HS-5 (cell line): ENCODE measurements at regions not wholly inside any gene's neighbourhood (a gene's known extent, or its start where the extent isn't known, plus 50 kb on each side); places are given as distances from the start of the nearest gene placed in this dataset.

ENCODE experiments used
- DNase-seq: peaks from one replicate; pipeline ENCODE4 v3.0.0-alpha.2; 2012; ENCODE audit warnings: low read depth

DNA sequence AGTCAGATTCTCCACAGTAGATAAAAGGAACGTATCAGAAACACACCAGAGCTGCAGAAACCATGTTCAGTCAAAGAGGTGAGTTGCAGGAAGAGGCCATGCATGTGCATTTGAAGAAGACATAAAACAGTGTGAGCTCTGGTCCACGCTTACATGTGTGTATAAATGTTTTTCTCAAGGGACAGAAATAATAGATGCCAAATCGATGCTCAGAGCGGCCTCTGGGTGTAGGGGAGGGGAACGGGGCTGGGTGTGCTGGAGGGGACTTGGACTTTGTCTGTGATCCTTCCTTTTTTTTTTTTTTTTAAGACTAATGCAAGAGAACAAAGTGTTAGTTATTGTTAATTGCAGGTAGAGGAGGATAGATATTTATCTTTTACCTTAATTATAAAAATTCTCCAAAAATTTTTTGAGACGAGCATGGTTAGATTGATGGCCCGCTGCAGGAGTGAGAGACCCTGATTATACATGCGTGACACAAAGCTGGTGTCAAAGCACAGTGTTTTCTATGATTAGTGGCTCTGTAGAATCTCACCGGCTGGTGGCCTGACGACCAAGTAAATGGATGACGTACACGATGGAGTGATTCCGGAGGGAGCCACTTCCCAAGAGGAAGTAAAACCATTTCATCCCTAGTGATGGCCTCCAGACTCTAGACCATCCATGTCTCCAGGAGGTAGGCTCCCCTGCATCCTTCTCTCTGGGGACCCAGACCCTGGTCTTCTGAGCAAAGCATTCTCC is 240.2 kb downstream of the ENGASE start:
- no peak for DNase-seq

DNA sequence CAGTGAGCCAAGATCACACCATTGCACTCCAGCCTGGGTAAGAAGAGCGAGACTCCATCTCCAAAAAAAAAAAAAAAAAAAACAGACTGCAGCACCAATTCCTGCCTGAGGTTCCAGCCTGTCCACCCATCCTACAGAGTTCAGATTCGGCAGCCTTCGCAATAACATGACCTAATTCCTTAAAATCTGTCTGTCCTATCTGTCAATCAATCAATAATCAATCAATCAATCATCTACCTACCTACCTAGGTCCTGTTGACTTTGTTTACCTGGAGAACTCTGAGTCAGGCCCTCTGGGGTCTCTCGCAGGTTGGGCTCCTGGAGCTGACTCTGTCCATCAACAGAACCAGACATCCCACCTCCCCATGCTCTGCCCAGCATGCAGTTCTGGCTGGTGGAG is 236.7 kb downstream of the ENGASE start:
- no peak for DNase-seq

DNA sequence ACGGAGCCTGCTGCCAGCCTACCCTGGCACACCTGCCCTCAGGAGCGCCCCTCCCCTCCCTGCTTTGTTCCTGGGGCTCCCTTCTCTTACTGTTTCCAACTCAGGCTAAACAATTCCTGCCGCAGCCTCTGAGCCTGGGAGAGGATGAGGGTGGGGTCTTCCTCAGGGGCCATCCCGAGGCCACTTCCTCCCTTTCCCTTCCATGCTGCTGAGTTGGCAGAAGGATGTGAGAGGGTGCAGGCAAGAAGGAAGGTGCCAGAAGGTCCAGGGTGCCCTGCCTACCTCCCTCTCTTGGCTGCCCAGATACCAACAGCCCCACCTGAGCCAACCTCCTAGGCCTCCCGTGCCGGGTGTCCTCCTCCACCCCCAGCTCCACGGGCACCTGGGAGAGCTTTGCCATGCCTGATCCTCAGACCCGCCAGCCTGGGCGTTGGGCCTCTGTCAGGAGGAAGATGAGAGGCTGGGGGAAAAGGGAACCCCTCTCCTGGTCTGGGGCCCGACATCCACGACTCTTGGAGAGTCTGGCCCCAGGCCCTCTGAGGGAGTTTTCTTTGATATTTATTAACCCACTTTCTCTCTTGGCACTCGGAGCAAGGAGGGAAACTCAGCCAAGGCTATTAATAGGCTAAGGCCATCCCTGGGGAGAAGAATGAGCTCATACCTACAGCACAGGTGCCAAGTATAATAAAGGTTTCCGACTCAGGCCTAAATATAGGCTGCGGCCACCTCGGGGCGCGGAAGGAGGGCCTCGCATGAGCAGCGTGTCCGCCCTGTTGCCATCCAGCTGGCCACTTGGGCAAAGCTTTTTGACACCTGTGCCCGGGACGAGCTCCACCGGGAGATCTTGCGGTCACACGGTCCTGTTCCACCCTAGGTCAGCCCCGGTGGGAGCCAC is 232.0 kb downstream of the ENGASE start:
- no peak for DNase-seq

DNA sequence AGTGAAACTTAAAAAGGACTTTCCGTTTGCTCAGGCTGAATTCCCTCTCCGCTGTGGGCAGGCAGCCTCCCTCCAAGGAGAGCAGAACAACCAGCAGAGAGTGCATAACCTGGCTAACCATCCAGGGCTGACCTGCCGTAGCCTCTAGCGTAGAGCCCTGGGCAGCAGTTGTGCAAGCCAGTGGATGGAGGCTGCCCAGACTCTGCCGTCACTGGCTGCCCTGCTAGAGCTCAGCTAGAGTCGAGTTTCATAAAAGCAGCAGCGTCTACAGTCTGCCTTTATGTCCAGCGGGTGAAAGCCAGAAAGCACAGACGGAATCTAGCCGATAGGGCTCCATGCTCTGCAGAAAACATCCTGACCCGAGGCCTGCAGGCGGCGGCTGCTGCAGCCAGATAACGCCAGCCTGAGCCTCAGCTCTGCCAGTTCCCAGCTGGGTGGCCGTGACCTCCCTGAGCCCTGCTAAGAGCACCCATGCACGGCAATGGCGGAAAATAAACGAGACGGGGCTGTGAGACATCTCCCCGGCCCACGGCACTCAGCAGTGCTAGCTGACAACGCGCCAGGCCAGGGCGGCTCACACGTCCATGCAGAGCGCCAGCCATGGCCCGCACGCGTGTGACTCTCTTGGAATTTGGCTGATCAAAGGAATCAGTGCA is 231.3 kb downstream of the ENGASE start:
- DNase-seq = no peak

DNA sequence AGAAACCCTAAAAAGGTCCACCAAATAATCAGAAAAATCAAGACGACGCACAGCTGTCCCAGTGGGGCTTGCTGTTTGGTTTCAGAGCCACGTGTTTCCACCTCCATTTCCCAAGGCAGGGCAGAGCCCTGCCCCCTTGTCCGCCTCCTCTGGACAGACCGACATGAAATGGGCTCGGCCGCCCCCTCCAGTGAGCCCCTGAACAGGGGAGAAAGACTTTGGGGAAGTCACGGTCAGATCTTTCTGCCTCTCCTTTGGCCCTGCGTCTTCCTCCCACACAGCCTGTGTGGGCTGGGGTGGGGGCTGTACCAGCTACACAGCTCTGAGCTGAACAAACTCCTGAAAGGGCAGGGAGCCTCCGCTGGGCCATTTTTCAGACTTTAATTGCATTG is 230.7 kb downstream of the ENGASE start:
- no peak for DNase-seq

DNA sequence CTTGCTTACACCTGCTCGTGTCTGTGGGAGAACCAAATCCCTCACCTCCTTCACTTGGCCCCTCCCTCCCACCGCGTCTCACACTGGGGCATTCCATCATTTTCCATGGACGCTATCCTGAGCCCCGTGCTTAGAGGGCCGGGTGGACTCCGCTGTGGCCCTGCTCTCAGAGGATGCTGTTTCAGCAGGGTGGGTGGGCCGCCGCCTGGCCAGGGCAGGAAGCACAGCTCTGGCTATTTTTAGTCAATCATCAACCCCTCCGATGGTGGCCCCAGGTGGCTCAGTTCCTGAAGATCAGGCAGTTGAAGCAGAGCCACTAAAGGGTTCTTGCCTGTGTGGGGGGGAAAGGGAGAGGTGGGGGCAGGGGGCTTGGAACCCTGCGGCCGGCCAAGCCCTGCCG is 230.3 kb downstream of the ENGASE start:
- no peak for DNase-seq

DNA sequence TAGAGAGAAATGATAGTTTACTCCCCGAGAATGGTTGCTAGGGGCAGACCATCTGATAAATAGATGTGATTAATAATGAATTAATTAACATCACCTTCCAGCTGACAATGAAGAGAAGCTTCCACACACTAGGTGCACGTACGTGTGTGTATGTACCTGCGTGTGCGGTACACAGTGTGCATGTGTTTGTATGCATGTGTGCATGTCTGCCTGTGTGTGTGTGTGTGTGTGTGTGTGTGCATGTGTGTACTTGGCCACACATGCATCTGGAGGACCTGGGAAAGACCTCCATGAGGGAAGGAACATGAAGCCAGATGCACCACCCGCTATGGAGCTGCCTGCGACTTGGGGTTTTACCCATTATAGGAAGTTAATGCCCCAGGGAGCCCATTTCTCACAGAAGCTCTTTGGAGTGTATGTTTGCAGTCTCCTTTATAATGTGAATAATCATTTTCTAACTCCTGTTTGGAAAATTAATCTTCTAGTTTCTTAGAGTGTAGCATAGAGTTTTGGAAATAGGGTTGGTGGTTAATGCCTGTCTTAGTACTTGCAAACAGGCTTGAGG is 229.1 kb downstream of the ENGASE start:
- no peak for DNase-seq

DNA sequence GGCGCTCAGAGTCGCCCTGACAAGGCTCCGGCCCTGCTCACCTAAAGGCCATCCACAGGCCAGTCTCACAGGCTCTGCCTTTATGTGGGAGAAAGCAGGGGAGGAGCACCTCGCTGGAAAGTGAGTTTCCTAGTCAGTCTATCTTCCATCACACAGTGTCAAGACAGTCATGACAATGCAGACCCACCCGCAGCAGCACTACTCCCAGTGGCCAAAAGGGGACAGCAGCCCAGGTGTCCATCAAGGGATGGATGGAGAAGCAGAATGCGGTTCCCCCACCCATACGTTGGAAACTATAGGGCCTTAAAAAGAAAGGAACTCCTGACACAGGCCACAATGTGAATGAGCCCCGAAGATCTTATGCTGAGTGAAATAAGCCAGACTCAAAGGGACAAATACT is 226.8 kb downstream of the ENGASE start:
- no peak for DNase-seq

DNA sequence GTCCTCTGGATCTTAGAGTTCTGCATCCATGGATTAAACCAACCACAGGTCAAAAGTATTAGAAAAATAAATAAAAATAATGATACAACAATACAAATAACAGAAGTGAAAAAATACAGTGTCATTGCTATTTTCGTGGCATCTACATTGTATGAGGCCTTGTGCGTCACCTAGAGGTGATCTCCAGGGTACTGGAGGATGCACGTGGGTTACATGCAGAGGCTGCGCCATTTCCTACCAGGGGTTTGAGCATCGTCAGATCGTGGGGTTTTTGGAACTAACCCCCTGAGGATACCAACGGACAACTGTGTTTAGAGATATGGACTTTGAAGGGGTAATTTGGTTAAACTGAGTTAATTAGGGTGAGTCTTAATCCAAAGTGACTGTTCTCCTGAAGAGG is 224.7 kb downstream of the ENGASE start:
- DNase-seq = no peak

DNA sequence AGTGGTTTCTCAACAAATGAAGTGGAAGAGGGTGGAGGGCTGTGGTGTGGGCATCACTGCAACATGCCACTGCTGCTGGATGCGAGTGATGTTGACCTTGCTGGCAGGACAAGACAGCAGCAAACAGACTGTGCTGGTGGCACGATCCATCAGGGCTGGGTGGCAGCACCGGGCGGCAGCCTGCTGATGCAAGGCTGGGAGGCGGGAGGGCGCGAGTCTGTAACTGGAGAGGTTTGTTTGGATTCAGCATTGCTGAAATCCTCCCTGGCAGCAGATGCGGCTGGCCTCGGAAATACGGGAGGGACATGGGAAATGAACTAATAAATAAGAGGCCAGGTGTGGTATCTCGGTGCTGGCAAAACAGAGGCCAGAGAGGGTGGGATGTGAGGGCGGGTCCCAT is 224.2 kb downstream of the ENGASE start:
- DNase-seq = no peak

DNA sequence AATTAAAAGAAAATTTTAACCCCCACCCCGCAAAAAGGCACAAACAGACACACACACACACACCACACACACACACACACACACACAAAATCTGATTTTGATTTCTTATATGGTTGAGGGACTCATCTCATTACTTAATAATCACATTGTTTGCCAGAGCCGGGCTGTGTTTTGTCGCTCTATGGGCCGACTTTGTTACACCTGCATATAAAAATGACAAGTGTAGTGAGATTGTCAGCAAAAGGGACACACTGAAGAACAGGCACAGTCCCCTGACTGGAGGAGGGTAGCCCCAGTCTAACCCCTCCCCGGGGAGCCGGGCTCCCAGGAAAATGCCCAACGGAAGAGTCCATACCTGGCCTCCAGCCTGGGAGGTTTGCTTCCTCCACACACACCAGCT is 221.6 kb downstream of the ENGASE start:
- DNase-seq = no peak

DNA sequence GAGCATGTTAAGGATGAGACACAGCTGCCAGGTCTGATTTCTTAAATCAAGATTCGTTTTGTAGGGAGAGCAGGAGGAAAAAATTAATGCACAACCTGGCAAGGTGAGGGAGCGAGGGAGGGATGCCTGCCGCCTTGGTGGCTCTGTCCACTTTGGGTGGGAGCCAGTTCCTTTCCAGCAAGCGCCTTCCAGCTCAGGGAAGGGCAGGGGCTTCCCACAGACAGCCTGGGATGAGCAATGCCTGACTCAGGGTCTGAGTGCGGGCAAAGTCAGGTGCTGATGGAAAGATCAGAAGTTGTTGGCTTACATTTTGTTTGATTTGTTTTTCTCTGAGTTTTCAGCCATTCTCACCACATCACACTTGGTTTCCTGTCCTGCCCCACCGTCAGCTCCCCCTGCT is 220.7 kb downstream of the ENGASE start:
- DNase-seq = no peak

DNA sequence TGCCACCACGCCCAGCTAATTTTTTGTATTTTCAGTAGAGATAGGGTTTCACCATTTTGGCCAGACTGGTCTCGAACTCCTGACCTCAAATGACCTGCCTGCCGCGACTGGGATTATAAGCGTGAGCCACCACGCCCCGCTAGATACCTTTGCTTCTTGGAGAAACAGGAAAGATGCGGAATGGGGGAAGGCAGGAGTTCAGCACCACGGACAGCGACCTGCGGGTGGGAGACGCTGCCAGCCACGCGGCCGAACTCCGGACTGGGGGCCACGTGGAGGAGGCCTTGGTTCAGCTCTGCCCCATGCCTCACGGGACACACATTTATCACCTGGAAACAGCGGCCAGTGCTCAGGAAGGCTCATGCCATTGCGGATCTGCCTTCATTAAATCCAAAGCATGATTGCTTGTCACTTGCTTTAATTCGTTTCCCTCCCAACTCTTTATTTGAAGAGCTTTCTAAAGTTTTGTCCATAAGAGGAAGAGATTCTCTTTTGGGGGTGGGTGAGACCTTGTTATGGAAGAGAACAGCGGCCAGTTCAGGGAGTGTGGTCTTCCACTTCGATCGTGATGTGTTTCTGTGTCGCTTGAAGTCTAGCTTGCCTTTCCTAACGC is 219.9 kb downstream of the ENGASE start:
- DNase-seq = no peak

DNA sequence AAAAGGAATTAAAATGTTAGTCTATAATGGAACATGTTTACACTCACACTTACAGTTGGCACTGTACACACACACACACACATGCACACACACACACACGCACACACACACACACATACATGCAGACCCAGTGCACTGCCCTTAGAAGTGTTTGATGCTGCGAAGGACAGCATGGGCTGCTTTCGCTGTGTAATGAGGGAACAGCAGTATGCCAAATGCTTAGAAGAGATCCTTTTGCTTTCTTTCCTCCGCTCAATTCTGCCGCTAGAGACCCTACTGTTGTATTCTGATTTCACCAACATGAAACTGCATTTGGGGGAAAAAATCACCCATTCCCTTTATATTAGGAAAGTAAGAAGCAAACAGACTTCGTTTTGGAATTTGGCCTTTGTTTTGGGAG is 217.9 kb downstream of the ENGASE start:
- DNase-seq = no peak

DNA sequence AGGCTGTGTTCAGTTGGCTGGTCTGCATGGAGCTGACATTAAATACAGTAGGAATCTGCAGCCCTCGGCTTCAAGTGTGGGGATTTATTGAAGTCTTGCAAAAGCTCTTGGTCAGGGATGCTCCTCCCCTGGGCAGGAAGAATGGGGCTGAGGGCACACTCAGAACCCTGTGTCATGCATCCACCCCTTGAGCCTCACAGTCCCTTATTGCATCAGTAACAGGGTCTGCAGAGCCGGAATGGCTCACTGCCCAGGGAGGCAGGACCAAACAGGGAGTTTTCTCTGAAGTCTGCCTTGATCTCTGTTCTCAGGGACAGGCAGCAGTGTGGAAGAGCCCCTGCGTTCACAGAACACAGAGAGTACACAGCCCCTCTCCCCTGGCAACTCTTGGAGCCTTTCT is 216.8 kb downstream of the ENGASE start:
- DNase-seq = no peak

DNA sequence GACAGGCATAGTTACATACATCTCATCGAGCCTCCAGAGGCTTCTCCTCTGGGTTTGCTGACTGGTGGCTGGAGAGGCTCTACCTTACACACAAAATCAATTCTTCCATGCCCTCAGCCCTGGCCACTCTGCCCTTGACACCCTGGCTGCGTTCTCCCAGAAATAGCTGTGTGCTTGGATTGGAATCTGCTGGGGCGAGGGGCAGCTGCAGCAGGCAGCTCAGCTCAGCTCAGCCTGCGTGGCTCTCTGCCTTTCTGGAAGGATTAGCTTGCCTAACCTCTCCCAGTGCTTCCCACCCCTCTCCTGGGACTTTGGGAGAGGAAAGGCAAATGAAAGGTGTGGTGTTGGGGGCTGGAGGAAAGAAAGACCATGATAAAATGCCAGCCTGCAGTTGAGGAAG is 216.1 kb downstream of the ENGASE start:
- DNase-seq = no peak

DNA sequence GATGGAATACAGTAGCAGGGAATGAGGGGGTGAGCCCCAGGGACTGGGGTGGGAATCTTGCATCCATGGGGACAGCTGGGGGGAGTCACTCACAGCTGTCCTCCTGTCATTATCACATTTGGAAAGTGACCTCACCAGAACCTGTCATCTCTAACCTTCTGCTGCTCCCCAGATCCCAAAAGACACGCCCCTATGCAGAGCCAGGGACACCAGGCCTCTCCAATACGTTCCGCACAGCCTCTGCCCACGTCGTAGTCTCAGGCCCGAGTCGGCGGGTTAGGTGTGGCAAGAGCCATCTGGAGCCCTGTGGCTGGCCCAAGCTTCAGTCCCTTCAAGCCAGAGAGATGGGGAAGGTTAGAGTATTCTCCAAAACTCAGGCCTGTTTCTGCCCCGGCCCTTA is 214.3 kb downstream of the ENGASE start:
- DNase-seq = no peak

DNA sequence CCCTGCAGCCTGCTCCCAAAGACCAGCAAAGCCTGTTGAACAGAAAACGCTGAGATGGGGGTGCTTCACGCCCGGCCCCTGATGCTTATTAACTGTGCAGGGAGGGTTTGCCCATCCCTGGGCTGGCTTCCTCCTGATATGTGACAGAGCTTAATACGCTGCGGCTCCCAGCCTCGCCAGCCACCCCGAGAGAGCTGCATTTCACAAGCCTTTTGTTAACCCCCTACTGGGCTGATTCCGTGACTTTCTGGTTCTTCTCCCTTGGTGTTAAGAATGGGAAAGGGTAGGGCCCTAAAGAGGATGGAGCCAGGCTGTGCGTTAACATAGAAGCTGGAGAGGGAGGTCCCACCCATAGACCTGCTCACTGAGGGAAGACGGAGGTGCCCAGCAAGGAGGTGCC is 211.8 kb downstream of the ENGASE start:
- DNase-seq = no peak

DNA sequence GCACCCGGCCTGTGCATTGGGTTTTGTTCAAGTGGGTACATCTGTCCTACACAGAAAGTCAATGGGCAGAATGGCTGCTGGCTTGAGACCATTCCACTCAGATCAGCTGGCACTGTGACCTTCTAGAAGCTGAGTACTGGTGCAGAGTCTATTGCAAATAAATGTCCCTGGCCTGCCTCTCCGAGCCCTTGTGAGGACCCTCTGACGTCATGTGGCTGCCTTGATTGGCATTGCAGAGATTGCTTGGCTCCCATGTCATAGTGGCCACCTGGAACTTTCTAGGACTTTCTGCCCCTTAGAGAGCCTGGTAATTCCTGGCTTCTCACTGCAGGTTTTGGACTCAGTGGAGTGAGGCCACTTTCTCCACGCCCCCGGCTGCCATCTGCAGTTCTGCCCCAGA is 211.3 kb downstream of the ENGASE start:
- no peak for DNase-seq

DNA sequence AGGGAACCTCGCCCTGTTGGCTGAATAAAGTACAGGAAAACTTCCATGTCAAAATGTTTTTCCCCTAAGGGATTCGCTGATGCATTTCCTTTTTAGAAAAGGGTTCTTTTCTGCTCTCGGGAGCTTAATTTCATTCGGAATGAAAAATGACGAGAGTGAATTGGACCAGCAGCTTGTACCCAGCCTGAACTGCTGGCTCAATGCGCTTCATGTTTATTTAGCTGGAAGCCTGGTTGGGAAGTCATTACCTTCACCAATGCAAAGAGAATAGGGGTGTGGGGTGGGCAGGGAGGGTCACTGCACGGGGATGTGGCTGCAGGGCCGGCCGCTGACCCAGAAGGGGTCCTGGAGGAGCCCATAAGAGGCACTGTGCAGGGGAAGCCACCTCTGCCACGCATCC is 207.7 kb downstream of the ENGASE start:
- DNase-seq = no peak

DNA sequence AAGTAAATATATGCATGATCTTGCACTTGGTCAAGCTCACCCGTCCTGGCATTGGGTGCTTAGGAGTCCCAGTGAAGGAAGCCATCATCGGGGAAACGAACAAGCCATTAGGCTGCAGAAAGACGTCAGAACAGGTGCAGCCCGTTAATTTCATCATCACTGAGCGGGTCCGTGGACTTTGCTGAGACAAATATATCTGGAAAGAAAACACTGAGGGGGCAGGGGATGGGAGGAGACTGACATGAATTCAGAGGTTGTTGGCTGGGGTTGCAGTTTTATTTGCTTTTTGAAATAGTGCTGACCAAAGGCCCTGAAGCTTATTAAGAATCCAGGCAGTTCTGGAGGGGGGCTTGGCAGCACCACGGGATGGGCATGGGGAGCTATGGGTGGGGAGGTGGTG is 207.2 kb downstream of the ENGASE start:
- no peak for DNase-seq

DNA sequence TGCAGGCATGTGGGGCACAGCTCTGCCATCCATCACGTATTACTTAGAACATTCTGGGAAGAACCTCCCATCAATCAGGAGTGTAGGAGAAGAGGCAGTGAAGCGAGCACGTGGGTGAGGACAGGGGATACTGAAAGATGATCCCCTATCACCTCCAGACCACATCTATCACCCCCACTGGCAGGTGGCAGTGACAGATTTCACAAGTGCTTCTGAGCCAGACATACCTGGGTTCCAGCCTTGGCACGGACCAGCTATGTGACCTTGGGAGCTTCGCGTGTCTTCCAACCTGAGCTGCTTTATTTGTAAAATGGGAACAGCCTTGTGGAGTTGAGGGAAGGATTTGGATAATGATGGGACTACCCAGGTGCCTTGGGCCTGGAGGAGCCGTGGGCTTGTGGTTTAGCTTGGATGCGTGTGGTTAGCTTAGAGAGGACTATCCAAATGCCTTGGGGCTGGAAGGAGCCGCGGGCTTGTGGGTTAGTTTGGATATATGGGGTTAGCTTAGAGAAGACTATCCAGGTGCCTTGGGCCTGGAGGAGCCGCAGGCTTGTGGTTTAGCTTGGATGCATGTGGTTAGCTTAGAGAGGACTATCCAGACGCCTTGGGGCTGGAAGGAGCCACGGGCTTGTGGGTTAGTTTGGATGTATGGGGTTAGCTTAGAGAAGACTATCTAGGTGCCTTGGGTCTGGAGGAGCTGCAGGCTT is 206.4 kb downstream of the ENGASE start:
- DNase-seq = no peak
